Ishikawa (cell line): ENCODE measurements at regions not wholly inside any gene's neighbourhood (a gene's known extent, or its start where the extent isn't known, plus 50 kb on each side); places are given as distances from the start of the nearest gene placed in this dataset.

Experiments used
- CEBPB ChIP-seq: IDR thresholded peaks from 2 replicates; pipeline ENCODE4 v1.6.1; 2012
- CREB1 ChIP-seq: IDR thresholded peaks from 2 replicates; pipeline ENCODE4 v1.6.1; 2012; ENCODE audit warnings: low read depth
- EGR1 ChIP-seq: IDR thresholded peaks from 2 replicates; pipeline ENCODE4 v1.6.1; 2012
- EP300 ChIP-seq: IDR thresholded peaks from 2 replicates; pipeline ENCODE4 v1.6.1; 2012; ENCODE audit warnings: borderline replicate concordance
- FOXM1 ChIP-seq: IDR thresholded peaks from 2 replicates; pipeline ENCODE4 v1.6.1; 2012; ENCODE audit warnings: low read depth, borderline replicate concordance
- MAX ChIP-seq: IDR thresholded peaks from 2 replicates; pipeline ENCODE4 v1.6.1; 2012
- RAD21 ChIP-seq: IDR thresholded peaks from 2 replicates; pipeline ENCODE4 v1.6.1; 2012; ENCODE audit warnings: low read depth
- REST ChIP-seq: IDR thresholded peaks from 2 replicates; pipeline ENCODE4 v1.6.1; 2012; ENCODE audit warnings: low read depth, mild to moderate bottlenecking
- TAF1 ChIP-seq: IDR thresholded peaks from 2 replicates; pipeline ENCODE4 v1.6.1; 2012; ENCODE audit warnings: low read depth, mild to moderate bottlenecking
- TEAD4 ChIP-seq: IDR thresholded peaks from 2 replicates; pipeline ENCODE4 v1.6.1; 2012
- YY1 ChIP-seq: IDR thresholded peaks from 2 replicates; pipeline ENCODE4 v1.6.1; 2012; ENCODE audit warnings: low read depth

GRCh38 chr6:14784596-14785492 is 461.0 kb upstream of the JARID2 start:
- TF ChIP-seq CREB1 (no peak), RAD21 (no peak), TEAD4 (no peak), YY1 (no peak), EGR1 (no peak), CEBPB (no peak), MAX (no peak), EP300 (no peak), REST (no peak), TAF1 (no peak), FOXM1 (no peak)
